NCI-H1694 treated with DMSO at 0.1 percent for 48 hours (cell line): ENCODE measurements at regions not wholly inside any gene's neighbourhood (a gene's known extent, or its start where the extent isn't known, plus 50 kb on each side); places are given as distances from the start of the nearest gene placed in this dataset.

ENCODE experiments used
- DNase-seq: peaks from one replicate; lab custom pipeline; 2025; lab: John Stamatoyannopoulos, UW

GRCh38 chr1:83581747-83582146 is 417.2 kb downstream of the TTLL7 start:
- DNase-seq = no peak

DNA sequence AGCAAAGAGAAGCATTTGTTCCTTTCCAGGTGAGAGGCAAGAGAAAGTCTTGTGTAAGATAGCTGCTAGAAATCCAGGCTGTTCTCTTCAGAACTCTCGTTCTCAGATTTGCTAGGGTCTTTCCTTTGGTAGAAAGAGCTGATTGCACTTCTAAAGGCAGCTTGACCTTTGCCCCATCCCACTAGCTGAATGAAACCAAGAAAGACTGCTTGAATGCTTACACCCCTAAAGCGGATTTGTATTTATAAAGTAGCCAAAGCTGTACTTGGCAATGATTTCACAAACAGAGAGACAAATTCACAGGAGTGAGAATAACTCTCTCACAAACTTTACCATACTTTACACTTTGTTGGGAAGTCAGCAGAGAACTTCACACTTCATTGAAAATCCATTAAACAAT is 424.1 kb downstream of the TTLL7 start:
- DNase-seq = no peak

GRCh38 chr1:83573776-83574175 is 425.2 kb downstream of the TTLL7 start:
- no peak for DNase-seq

DNA sequence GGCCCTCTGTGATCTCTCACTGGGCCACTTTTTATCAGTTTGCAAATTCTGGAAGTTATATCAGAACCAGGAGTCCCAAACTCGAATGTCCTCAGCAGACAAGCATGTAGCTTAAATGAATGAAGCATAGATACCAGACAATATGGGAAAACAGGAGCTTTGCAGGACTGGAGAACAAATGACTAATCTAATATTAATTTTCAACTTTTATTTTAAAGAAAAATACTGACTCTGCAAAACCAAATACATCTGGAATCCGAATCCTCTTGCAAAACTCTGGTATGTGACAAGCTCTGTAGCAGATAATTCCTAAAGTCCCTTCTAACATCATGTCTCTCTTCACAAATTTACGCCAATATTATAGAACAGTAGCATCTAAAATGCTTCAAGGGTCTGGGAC is 427.4 kb downstream of the TTLL7 start:
- DNase-seq = no peak

- no peak for DNase-seq
These were observed 437.6 kb downstream of the TTLL7 start for GRCh38 chr1:83561346-83561745.

DNA sequence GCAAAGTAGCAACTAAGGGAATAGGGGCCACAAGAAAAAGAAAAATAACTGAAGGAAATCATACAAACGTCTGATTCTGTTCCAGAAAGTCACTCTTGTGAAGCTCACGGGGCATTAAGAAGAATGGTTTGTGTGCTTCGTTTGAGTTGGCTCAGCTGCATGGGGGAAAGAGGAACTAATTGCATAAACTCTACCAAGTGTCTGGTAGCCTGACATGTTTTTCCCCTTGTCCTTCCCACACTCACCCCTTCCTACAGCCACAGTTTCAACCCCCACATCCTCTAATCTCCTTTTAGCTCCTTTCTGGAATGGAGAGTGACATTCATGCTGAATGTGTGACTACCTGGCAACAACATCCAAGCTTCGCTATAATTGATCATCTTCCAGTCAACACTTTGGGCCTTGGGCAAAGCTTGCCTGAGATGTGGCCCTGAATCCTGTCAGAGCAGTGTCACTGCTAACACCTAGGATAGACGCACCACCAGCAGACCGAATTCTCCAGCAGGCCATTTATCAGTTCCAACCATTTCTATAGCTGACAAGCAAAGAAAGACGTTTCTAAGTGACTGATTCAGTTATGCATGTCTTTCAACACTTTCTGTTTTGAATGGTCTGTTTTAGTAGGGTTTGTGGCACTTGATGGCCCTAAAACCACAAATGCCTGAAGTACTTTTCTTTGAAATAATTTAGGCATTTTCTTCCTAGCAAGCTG is 439.6 kb downstream of the TTLL7 start:
- DNase-seq = no peak

DNA sequence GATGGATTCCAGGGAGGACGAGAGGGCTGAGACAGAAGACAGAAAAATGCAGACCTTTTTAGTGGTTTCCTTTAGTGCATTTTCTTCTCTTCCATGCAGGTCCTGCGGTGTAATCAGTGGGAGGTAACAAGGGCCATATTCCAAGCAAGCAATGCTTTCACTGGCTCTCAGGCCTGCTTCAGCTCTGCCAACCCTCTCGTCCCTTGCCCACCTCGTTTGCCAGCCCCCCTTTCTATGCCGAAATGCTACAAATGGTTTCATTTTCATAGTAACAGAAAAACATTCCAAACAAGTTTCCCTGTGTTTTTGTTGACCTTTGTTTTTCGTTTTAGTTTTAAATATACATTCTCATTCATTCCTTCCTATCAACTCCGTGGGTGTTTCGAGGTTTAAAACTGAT is 443.1 kb downstream of the TTLL7 start:
- no peak for DNase-seq

GRCh38 chr1:83554174-83554573 is 444.8 kb downstream of the TTLL7 start:
- no peak for DNase-seq

- no peak for DNase-seq
These were observed 446.1 kb downstream of the TTLL7 start for GRCh38 chr1:83552820-83553219.

- no peak for DNase-seq
These were observed 450.6 kb downstream of the TTLL7 start for GRCh38 chr1:83548311-83548710.

DNA sequence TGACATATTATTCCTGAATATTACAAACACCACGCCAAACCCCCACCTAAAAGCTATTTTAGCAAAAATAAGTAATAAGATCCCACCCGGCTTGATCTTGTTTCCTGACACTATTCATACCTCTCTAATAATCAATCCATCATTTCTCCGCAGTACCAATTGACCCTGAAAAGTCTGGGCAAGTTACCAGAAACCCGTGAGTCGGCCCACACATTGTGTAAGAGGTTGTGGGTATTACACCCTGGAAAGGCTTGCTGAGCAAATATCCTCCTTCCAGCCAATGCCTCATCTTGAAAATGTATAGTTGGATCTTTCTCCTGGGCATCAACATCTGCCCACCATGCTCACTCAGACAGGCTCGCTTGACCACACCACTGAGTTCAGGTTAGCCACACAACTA is 451.0 kb downstream of the TTLL7 start:
- DNase-seq = no peak

- no peak for DNase-seq
These were observed 452.1 kb downstream of the TTLL7 start for GRCh38 chr1:83546874-83547273.

GRCh38 chr1:83545066-83545862 is 453.7 kb downstream of the TTLL7 start:
- no peak for DNase-seq

DNA sequence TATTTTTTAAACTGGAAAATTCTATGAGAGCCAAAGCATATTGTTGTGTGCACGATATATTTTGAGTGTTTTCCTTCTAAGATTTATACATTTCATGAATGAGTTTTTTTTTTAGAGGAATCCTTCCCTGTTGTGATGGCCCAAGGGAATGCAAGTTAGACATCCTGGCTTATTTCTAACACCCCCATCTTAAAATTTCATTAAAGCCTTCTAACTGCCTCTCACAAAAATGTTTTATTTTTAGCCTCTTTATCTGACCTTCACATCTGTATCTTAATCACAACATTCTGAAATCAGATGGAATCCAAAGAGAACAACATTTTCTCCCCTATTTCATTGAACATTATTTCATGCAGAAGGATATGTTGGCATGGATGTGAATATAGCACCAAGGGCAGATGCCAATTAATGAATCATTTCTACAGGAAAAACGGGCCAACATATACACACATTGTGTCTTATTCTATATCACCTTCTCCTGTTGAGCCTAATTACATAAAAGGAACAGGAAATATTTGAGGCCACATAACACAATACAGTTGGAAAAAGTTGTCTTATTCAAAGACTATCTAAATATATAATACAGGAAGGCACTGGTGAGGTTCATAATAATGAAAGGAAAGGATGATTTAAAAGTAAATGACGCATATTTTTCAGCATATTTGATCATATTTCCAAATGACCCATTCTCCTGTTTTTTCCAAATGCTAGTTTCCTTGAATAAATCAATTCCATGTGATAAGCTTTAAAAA is 455.5 kb downstream of the TTLL7 start:
- no peak for DNase-seq

DNA sequence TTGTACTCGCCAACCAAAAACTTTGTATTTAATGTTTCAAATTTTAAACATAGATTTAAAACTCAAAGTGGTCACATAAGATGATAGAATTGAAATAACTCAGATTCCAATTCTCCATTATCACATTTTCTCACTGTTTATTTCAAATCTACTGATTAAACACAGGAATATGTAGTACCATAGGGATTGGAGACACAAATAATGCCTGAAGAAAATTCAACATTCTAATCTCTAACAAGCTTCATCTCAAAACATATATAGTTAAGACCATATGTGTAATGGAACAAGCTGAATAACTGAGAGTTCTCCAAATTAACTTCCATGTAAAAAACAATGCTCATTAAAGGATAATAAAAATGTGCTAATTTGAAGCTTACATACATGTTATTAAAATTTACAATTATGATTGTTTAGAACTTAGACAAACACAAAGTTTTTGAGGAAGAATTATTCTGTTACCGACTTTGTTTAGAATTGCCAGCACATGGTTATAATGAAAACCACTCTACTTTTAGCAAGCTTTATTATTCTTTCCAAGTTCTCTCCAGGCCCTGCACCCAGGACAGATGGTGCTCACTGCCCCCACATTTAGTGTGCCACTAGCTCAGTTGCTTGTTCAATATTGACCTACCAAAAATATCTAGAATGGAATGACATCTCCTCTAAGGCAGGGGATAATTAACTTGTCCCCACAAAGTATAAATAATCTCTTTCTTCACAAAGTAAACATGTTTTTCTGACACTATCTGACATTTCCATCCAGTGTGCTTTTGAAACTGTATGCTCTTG is 467.2 kb downstream of the TTLL7 start:
- DNase-seq = peak; percentile 26

GRCh38 chr1:83530506-83530905 is 468.4 kb downstream of the TTLL7 start:
- DNase-seq = no peak

DNA sequence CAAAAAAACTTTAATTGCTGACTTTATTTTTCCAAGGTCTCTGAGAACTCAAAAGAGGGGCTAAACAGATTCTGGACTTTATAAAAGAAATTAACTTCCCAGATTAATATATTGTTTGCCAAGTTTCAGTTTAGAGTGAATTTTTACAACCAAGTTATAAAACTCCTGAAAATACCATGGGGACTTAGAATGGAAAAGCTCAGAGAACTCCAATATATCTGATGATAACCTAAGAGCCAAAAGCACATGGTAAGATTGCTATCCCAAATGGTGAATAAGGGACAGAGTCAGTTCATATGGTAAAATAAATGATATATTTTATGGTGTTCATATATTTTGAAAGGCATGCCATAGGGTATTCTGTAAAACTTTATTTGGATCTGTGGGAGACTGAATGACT is 470.9 kb downstream of the TTLL7 start:
- no peak for DNase-seq

- no peak for DNase-seq
These were observed 478.1 kb downstream of the TTLL7 start for GRCh38 chr1:83520797-83521196.

GRCh38 chr1:83516369-83516768 is 482.6 kb downstream of the TTLL7 start:
- no peak for DNase-seq

- no peak for DNase-seq
These were observed 483.3 kb downstream of the TTLL7 start for GRCh38 chr1:83515578-83516154.

DNA sequence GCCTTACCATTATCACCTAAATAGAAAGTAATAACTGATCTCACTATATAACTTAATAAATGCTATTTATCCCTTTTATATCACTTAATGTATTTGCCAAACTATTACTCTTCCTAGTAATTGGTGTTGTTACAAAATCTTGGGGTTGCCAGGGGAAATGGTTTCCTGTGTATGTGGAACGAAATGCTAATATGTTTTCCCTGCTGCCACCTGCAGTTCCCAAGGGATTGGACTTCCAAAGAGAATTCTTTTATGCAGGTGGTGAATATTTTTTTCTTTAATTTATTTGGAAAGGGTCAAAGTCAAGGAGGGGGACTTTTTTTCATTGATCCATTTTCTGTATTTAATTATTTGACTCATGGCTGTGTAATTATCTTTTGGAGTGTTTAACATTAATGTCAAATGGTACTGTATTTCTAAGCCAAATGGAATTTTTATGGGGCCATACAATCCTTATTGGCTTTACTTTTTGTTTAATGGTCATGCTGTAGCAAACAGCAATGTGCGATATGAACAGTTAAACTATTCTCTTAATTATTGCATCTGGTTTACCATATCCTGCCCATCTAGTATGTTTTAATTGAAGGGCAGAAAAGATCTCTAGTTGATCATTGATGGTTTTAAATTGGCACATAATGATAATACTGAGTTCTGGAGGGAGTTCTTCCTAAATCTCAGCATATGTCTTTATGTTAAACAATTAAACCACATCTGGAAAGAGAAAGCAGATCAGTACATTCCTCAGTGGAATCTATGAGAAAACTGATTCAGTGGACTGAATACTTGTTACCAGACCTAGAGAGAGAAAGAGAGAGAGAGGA is 486.3 kb downstream of the TTLL7 start:
- no peak for DNase-seq
